Neuron (in vitro differentiated cells): ENCODE measurements at regions not wholly inside any gene's neighbourhood (a gene's known extent, or its start where the extent isn't known, plus 50 kb on each side); places are given as distances from the start of the nearest gene placed in this dataset.

Source experiments
- H2AFZ ChIP-seq: one replicate; pipeline ENCODE4 v1.6.1; 2013; ENCODE audit warnings: low read depth, mild to moderate bottlenecking, inconsistent platforms, low read length, moderate library complexity
- H3K27me3 ChIP-seq: one replicate; pipeline ENCODE4 v1.6.1; 2013; ENCODE audit warnings: low read length; ENCODE audit not compliant: insufficient read depth
- H3K36me3 ChIP-seq: one replicate; pipeline ENCODE4 v1.6.1; 2013; ENCODE audit warnings: low read length; ENCODE audit not compliant: insufficient read depth
- H3K4me1 ChIP-seq: one replicate; pipeline ENCODE4 v1.6.1; 2013; ENCODE audit warnings: low read length; ENCODE audit not compliant: insufficient read depth
- H3K4me3 ChIP-seq: 2 replicates; pipeline ENCODE4 v1.5.1; 2013; ENCODE audit warnings: mild to moderate bottlenecking, low read length, moderate library complexity
- H3K9me3 ChIP-seq: one replicate; pipeline ENCODE4 v1.6.1; 2013; ENCODE audit warnings: low read length

DNA sequence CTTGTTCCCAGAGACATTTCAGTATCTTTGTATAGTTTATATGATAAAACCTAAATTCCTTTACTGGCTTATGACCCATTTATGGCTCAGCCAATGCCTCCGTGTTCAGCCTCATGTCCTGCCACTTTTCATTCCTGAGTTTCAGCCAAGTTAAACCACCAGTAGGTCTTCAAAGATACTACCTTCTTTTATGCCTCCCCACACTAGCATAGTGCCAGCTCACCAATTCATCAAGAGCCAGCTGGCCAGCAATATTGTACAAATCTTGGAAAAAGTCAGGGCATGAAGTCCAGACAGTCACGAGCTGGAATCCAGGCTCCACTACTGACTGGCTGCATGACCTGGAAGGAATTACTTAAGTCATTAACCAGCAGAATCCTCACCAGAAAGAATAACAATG lies 446.0 kb downstream of the GPATCH2 start:
- no peaks in the 10 kb centered on the region for H3K9me3 ChIP-seq

DNA sequence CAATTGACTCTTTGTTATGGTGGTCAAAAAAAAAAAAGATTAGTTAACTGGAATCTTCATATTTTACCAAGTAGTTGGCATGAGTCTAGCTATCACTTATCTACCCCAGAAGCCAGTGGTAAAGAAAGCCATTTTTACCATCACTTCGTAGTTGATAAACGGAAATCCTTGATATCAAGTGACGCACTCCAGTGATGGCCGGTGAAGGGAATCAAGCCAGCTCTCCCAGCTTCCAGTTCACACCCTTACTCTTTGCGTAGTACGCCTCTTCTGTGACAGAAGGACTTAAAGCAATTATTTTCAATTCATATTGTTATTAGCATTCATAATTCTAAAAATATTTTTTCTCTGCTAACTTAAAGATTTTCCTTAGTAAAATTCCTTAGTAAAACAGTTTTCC lies 447.9 kb downstream of the GPATCH2 start:
- Histone ChIP-seq H3K9me3 (no peaks in the 10 kb centered on the region), H3K4me1 (peaks cover 12% of the 10 kb centered on the region), H3K27me3 (no peaks in the 10 kb centered on the region), H3K36me3 (no peaks in the 10 kb centered on the region), H3K4me3 (no peak overlapping the region), H2AFZ (no peak overlapping the region)

More for the DNA sequence above, 446.0 kb downstream of the GPATCH2 start:
- Histone ChIP-seq H3K27me3 (no peaks in the 10 kb centered on the region), H3K4me3 (no peak overlapping the region), H3K36me3 (no peaks in the 10 kb centered on the region), H2AFZ (no peak overlapping the region), H3K4me1 (peaks cover 12% of the 10 kb centered on the region)

DNA sequence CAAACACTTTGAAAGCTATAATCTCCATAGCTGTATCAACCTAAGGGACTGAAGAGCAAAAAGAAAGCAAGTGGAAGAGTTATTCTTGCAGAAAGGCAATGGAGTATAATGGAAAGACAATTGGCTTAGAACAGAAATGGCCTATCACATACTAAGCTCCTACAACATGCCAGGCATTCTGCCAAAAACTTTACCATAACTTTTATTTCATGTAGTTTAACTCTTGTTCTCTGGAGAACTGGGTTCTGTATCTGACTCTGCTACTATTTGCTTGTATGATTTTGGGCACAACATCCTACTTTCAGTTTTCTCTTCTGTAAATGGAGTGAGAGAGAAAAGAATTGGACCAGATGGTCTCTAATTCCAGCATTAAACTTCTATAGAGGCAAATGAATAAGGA lies 449.1 kb downstream of the GPATCH2 start:
- Histone ChIP-seq H3K9me3 (no peaks in the 10 kb centered on the region), H2AFZ (no peak overlapping the region), H3K4me1 (peaks cover 12% of the 10 kb centered on the region), H3K27me3 (no peaks in the 10 kb centered on the region), H3K4me3 (no peak overlapping the region), H3K36me3 (no peaks in the 10 kb centered on the region)

DNA sequence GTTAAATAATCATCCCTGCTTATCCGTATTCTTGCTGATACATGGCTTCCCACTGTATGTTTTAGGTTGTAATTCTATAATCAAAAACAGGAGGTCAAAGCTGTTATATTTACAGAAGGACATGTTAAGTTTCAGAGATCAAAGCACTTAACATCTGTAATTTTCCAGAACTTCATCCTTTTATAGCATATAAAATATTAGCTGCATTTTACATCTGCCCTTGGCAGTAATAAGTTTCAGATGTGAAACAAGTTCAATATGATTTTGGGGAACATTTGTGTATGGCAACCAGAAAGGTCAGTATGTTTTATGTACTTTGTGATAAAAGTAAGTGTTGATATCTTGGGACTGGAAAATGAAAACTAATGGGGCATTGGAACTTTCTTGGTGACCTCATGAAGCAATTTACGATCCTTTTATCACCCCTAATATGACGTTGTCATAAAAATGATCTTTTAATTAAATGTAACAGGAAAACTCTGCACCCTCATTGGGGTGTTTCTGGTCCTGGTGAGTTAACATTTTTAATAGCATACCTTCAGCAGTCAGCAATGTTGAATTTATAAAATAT lies 449.6 kb downstream of the GPATCH2 start:
- no peak overlapping the region for H3K4me3 ChIP-seq
- no peaks in the 10 kb centered on the region for H3K27me3 ChIP-seq

DNA sequence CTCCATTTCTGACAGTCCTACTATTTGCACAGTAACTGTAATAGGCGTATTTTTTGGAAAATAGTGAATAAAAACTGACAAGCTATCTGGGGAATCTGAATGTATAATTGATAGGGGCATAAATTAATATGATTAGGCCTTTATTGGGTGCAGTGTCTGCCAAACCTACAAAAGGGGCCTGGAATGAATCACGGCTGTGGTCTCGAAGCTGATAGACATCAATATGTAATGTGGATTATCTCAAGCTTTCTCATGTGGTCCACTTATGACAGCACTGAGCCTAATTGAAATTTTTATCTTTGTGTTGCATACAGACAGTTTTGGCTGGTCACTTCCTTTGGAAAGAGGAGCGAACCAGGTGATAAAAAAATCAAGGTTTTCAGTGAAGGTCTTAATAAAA lies 450.4 kb downstream of the GPATCH2 start:
- H3K36me3 ChIP-seq = no peaks in the 10 kb centered on the region
- H3K9me3 ChIP-seq = no peaks in the 10 kb centered on the region
- no peak overlapping the region for H2AFZ ChIP-seq
- peaks cover 12% of the 10 kb centered on the region for H3K4me1 ChIP-seq
- H3K4me3 ChIP-seq = no peak overlapping the region
- H3K27me3 ChIP-seq = no peaks in the 10 kb centered on the region

More for the DNA sequence above, 449.6 kb downstream of the GPATCH2 start:
- Histone ChIP-seq H2AFZ (no peak overlapping the region), H3K36me3 (no peaks in the 10 kb centered on the region), H3K4me1 (peaks cover 12% of the 10 kb centered on the region), H3K9me3 (no peaks in the 10 kb centered on the region)

DNA sequence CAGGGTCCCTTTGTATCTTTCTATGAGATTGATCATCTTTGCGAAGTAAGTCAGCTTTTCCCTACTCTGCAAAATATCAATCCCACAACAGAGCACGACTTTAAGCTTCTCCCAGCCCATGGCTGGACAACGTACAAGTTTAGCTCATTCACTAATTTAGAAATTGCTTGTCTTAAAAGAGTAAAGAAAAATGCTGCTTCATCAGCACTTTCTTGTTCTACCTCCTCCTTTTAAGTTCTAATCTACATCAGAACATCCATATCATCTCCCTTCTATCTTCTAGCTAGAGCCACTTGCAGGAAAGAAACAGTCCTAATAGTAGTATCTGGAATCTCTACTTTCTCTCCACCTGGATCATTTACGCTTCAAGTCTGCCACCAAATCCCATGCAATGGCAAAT lies 441.2 kb upstream of the ESRRG start:
- Histone ChIP-seq H3K9me3 (no peaks in the 10 kb centered on the region), H3K27me3 (no peaks in the 10 kb centered on the region), H2AFZ (no peak overlapping the region), H3K4me1 (no peaks in the 10 kb centered on the region), H3K36me3 (no peaks in the 10 kb centered on the region), H3K4me3 (no peak overlapping the region)

DNA sequence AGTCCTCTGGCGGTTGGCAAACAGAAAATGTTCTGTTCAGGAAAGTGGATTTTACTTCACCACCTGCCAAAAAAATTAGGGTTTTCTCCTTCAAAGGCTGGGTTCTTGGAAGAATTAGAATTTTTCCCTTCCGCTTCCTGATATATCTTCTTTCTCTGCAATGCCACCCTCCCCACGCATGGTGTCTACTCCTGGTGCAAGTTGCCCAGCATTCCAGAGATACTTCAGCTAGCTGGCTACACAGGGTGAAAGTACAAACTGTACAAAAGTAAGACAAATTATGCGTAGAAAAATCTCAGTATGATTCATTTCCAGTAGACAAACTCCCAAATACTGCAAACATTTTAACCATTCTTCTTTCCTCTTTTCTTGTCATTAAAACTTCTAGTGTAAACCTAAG lies 430.1 kb upstream of the ESRRG start:
- Histone ChIP-seq H3K4me1 (no peaks in the 10 kb centered on the region), H3K4me3 (no peak overlapping the region), H3K36me3 (no peaks in the 10 kb centered on the region), H3K9me3 (no peaks in the 10 kb centered on the region), H2AFZ (no peak overlapping the region), H3K27me3 (no peaks in the 10 kb centered on the region)

DNA sequence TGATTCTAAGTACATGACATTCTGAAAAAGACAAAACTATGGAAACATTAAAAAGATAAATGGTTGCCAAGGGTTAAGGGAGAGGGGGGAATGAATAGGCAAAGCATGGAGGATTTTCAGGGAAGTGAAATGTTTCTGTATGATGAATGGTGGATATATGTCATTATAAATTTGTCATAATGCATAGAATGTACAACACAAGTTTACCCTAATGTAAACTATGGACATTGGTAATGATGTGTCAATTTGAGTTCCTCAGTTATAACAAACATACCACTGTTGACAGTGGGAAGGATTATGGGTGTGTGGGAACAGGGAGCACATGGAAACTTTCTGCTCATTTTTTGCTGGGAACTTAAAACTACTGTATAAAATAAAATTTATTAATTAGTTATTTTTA lies 427.1 kb upstream of the ESRRG start:
- Histone ChIP-seq H3K27me3 (no peaks in the 10 kb centered on the region), H3K4me3 (no peak overlapping the region), H2AFZ (no peak overlapping the region), H3K9me3 (no peaks in the 10 kb centered on the region), H3K36me3 (no peaks in the 10 kb centered on the region), H3K4me1 (no peaks in the 10 kb centered on the region)

DNA sequence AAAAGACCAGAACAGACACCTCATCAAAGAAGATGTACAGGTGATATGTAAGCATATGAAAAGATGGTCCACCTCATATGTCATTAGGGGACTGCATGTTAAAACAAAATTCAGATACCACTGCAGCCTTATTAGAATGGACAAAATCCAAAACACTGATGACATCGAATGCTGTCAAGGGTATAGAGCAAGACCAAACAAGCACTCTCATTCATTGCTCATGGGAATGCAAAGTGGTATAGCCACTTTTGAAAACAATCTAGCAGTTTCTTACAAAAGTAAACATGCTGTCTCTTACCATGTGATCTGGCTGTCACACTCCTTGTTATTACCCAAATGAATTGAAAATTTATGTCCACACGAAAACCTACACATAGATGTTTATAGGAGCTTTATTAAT lies 426.6 kb upstream of the ESRRG start:
- Histone ChIP-seq H3K27me3 (no peaks in the 10 kb centered on the region), H3K4me3 (no peak overlapping the region), H3K9me3 (no peaks in the 10 kb centered on the region), H3K36me3 (no peaks in the 10 kb centered on the region), H2AFZ (no peak overlapping the region), H3K4me1 (no peaks in the 10 kb centered on the region)

DNA sequence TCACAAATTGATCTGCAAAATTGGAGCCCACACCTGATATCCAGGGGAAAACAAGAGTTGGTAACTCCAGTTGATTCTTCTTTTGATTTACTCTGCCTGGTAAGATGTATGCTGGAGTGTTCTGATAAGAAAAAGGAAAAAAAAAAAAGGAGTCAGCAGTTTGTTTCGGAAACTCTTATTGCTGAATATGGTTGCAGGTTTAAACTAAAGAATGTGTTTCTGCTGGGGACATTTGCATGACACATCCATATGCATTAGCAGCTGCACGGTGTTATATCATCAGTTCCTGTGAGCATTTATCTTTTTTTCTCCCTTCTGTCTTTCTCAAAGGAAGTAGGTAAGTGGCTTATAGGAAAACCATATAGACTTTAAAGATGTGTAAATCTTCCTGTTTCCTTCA lies 418.5 kb upstream of the ESRRG start:
- H3K4me3 ChIP-seq = no peak overlapping the region
- no peak overlapping the region for H2AFZ ChIP-seq
- H3K36me3 ChIP-seq = no peaks in the 10 kb centered on the region
- H3K9me3 ChIP-seq = no peaks in the 10 kb centered on the region
- H3K27me3 ChIP-seq = peaks cover 63% of the 10 kb centered on the region
- H3K4me1 ChIP-seq = peaks cover 20% of the 10 kb centered on the region

DNA sequence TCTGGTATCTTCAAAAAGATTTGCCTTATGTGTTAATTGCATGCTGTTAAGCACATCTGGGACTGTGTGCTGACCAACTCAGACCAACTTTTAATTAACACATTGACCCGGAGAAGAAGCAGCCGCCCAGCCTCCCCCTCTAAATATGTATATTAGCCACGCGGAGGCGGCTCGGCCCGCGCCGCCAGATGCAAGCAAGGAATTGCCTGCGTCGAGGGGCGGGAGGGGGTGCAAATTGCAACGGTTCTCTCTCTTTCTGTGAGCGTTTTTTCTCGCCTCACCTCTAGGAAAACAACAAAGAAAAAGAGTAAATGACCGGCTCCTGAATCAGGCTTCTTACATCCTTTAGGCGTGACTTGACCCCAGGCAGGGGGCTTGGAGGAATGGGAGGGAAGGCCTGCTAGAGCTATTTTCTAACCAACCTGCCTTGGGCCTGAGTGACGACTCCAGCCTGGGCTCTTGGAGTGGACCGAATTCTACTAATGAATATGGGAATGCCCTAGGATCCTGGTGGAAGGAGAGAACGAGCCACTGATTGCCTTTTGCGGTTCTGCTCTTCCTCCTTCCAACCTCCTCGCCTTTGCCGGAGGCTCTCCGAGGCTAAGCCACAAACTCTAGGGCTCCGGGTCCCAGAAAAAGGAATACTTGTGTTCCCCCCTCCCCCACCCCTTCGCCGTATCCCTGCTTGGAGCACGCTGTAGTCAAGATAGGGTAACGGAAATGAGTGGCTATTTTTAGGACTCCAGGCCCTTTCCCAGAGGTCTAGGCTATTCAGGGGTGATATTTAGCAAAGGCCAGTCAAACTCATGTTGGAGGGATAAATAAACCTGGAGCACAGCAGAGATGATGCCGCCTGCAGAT lies 417.0 kb upstream of the ESRRG start:
- no peaks in the 10 kb centered on the region for H3K9me3 ChIP-seq
- peak overlapping the region; percentile 70 for H2AFZ ChIP-seq
- peaks cover 32% of the 10 kb centered on the region for H3K4me1 ChIP-seq
- H3K27me3 ChIP-seq = peaks cover 76% of the 10 kb centered on the region
- H3K4me3 ChIP-seq = peak overlapping the region; percentile 43
- H3K36me3 ChIP-seq = no peaks in the 10 kb centered on the region

DNA sequence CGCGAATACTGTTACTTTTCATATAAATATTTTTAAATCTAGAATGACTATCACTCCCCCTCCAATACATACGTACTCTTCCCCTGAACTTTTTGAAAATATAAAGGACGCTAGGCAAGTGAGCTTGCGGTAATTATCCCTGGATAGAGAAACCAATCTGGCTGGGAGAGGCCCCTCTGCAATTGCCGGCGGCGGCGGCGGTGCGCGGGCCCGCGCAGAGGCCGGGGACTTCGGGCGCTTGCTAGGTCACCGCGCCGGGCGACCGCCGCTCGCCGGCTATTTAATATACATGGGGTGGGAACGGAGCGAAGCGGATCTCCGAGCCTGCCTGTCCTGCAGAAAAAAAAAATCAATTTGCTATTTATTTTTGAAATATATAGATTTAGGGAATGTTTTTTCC lies 416.3 kb upstream of the ESRRG start:
- peak overlapping the region; percentile 70 for H2AFZ ChIP-seq
- peaks cover 40% of the 10 kb centered on the region for H3K4me1 ChIP-seq
- no peaks in the 10 kb centered on the region for H3K9me3 ChIP-seq
- H3K4me3 ChIP-seq = peak overlapping the region; percentile 43
- H3K27me3 ChIP-seq = peaks cover 82% of the 10 kb centered on the region
- no peaks in the 10 kb centered on the region for H3K36me3 ChIP-seq

DNA sequence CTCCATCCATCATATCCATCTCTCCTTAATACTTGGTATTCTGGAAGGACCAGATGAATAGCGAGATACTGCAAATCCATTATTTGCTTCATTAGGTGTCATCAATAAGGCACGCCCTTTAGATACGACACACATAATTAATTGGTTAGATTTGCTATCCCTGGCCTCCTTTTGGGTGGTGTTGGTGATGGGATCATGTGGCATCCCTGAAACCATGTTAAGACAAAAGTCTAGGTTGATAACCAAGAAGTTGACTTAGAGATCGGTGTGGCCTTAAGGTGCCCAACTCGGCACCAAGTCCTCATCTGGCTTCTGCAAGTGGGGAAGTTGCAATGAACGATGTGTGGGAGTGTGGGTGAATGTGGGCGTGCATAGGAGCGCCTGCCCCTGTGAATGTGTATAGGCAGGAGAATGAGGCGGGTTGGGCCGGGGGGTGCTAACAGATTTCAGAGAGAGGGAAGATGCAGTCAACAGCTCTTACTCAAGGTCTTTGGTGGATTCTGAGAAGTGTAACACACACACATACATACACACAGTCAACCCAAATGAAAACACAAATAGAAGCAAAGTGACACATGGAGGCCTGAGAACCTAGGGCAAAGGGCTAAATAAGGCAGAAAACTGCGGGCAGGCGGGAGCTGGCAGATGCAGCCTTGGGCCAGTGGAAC lies 415.7 kb upstream of the ESRRG start:
- Histone ChIP-seq H3K9me3 (no peaks in the 10 kb centered on the region), H3K27me3 (peaks cover 82% of the 10 kb centered on the region), H3K4me1 (peaks cover 46% of the 10 kb centered on the region), H3K4me3 (peak overlapping the region; percentile 43), H2AFZ (no peak overlapping the region), H3K36me3 (no peaks in the 10 kb centered on the region)
